IPS-15b (cell line): ENCODE measurements at regions not wholly inside any gene's neighbourhood (a gene's known extent, or its start where the extent isn't known, plus 50 kb on each side); places are given as distances from the start of the nearest gene placed in this dataset.

Experiments
- H3K27me3 ChIP-seq: one replicate; pipeline ENCODE4 v1.6.1; 2013; ENCODE audit warnings: low read length; ENCODE audit not compliant: control insufficient read depth, insufficient read depth
- H3K36me3 ChIP-seq: one replicate; pipeline ENCODE4 v1.6.1; 2013; ENCODE audit warnings: low read length; ENCODE audit not compliant: control insufficient read depth, insufficient read depth
- H3K4me1 ChIP-seq: one replicate; pipeline ENCODE4 v1.6.1; 2013; ENCODE audit warnings: mild to moderate bottlenecking, low read length; ENCODE audit not compliant: control insufficient read depth, insufficient read depth
- H3K4me3 ChIP-seq: one replicate; pipeline ENCODE4 v1.5.1; 2013; ENCODE audit warnings: low read depth, low read length
- H3K9ac ChIP-seq: one replicate; pipeline ENCODE4 v1.6.1; 2013; ENCODE audit warnings: low read depth, mild to moderate bottlenecking, low read length
- H3K9me3 ChIP-seq: one replicate; pipeline ENCODE4 v1.6.1; 2013; ENCODE audit warnings: mild to moderate bottlenecking, low read length; ENCODE audit not compliant: control insufficient read depth, insufficient read depth

DNA sequence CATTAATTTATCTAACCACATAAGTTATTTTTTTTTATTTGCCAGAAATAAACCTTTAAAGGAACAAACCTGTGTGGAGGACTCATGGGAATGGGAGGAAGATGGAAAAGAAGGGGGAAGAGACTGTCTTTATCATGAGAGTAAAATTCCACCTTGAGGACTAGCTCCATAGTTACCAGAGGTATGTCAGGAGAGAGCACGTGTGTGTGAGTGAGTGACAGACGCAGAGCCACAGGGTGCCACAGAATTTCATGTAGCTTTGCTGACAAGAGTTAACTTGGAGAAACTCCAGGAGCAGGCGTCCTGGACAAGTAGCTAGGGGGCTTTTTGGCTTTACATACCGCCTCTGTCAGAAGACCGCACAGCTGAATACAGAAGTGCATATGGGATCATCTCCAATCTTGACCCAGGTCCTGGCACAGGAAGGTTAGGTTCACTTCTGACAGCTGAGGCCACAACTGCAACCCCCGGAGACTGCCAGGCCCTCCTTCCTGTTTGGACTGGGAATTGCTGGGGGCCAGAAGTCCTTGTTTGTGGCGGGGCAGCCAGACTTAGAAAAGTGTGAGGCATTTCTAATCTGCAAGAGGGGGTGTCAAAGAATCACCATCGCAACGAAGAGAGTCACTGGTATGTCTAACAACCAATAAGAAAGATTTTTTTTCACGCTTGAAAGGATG, 197.8 kb upstream of the TPM1 start:
- Histone ChIP-seq H3K4me1 (peaks cover 7% of the 10 kb centered on the region), H3K4me3 (no peak overlapping the region), H3K9ac (no peak overlapping the region), H3K36me3 (no peaks in the 10 kb centered on the region), H3K9me3 (no peaks in the 10 kb centered on the region), H3K27me3 (no peaks in the 10 kb centered on the region)

DNA sequence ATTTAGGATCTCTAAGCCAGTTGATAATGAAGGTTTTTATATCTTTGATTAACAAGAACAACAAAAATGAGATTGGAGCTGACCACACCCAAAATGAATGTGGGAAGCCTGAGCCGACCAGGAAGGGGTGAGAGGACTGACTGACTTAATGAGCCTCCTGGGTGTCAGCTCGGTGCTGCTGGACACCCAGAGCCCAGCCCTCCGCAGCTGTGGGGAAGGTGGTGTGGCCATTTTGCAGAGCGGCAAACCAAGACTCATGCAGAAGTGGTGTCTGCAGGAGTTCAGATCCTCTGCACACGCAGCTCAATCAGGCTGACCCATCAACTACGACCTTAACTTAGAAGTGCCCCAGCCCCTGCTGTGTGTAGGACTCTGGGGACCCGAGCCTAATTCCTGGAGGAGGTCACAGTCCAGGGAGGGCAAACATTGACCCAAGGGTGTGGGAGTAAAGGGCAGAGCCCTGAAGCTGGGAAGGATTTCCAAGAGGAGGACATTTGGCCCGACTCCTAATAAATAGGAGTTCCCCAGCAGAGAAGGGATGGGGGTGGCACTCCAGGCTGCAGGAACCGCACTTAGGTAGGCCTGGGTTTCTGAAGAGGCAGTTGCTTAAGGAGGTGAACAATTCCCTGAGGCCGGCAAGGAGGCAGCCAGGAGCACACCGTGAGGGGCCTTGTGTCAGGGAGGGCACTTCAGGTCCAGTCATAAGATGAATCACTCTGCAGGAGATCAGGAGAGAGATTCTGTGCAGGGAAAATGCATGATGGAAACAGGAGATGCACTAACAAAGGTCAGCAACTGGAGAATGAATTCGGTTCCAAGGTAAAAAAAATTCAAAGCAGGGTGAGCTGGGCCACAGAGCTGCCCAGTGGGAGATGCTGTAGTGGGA, 197.1 kb upstream of the TPM1 start:
- Histone ChIP-seq H3K27me3 (no peaks in the 10 kb centered on the region), H3K4me1 (peaks cover 12% of the 10 kb centered on the region), H3K36me3 (no peaks in the 10 kb centered on the region), H3K9me3 (no peaks in the 10 kb centered on the region), H3K9ac (no peak overlapping the region), H3K4me3 (no peak overlapping the region)

DNA sequence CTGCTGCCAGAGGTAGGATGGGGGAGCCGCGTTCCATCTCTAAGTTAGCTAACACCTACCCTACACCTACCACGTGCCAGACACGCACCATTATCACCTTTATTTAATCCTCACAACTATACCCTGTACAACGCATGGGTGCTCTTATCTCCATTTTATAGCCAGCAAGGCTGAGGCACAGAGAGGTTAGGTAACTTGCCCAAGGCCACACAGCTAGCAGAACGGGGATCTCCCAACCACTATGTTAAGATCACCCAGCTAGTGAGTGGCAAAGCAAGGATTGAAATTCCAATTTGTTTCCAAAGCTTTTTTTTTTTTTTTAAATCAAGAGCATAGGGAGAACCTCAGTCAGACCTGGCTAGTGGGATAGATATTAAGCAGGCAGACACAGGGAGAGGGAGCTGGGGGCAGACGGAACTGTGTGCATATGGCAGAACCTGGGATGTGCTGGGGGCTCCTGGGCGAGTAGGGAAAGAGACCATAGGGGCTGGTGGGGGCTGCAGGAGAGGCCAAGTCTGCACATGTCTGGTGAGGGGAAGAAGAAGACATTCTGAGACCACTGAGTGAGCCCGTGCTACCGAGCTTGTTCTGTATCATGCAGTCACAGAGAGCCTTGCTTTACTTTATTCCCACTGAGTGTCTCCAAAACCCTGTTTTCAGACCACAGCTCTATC, 196.3 kb upstream of the TPM1 start:
- no peak overlapping the region for H3K4me3 ChIP-seq
- no peaks in the 10 kb centered on the region for H3K27me3 ChIP-seq
- no peaks in the 10 kb centered on the region for H3K36me3 ChIP-seq
- H3K9ac ChIP-seq: no peak overlapping the region
- peaks cover 18% of the 10 kb centered on the region for H3K4me1 ChIP-seq
- no peaks in the 10 kb centered on the region for H3K9me3 ChIP-seq

DNA sequence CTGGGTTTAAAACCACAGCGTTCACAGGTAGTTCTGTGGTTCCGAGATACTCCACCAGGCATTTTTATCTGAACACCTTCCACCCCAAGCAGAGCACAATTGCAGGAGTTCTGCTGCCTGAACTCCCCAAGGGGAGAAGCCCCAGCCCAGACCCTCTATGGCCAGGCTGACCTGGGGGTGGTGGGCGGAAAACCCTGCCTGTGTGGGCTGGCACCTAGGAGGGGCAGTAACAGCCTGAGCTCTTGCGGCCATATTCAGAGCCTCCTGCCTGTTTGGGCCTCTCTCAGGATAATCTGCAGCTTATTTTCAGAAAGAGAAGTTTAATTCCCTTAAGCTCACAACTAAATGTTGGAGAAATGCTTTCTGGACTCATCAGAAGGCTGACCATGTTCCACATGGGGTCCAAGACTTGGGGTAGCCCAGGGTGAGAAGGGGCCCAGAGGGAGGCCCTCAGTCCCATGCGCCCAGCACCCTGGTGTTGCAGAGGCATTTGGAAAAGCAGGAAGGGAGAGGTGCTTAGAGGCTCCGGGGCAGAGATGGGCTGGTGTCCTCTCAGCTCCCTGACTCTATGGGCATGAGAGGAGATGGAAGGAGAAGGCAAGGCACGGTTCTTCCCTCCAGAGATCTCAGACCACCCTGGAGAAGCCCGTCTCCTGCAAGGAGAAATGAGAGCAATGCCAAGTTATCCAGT, 195.6 kb upstream of the TPM1 start:
- H3K27me3 ChIP-seq: no peaks in the 10 kb centered on the region
- peaks cover 18% of the 10 kb centered on the region for H3K4me1 ChIP-seq
- H3K36me3 ChIP-seq: no peaks in the 10 kb centered on the region
- no peak overlapping the region for H3K9ac ChIP-seq
- H3K9me3 ChIP-seq: no peaks in the 10 kb centered on the region
- H3K4me3 ChIP-seq: no peak overlapping the region

DNA sequence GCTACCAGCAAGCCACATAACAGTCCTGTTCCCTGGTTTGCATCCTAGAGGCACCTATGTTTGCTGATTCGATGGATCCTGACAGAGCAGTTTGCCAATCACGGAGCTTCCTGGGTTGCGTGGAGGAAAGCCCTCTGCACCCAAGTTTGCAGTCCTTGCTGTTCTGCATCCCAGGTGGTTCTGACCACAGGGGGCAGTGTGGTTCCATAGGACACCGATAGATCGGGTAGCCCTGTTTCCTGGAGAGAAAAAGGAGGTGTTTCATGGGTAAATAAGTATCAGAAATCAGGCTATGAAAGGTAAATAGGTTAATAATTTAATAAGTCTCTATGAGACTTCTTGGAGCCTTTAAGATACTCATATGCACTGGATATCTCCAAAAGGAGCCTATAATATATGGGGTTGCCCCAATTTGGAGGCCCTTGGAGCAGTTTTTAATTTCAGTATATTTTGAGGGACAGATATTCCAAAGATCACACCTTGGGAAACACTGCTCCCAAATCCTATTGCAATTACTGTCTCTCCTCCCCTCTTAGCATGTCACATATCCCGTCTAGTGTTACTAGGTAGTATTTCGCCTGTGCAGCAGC, 194.6 kb upstream of the TPM1 start:
- peaks cover 18% of the 10 kb centered on the region for H3K4me1 ChIP-seq
- H3K4me3 ChIP-seq: no peak overlapping the region
- no peaks in the 10 kb centered on the region for H3K36me3 ChIP-seq
- H3K9ac ChIP-seq: no peak overlapping the region
- no peaks in the 10 kb centered on the region for H3K27me3 ChIP-seq
- no peaks in the 10 kb centered on the region for H3K9me3 ChIP-seq

DNA sequence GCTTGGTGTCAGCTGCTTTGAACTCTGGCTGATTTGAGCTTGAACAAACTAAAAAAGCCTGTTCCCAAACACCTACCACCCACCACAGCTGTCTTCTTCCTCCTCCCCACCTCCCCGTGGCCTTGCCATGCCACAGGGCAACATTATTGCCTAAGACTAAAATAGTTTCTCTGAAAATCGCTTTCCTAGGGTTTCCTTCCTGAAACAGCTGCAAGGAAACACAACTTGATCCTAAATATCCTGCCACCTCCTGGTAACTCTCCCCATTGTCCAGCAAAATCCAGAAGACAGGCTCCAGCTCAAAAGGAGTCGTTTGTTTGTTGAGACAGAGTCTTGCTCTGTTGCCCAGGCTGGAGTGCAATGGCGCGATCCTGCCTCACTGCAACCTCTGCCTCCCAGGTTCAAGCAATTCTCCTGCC, 193.9 kb upstream of the TPM1 start:
- no peak overlapping the region for H3K4me3 ChIP-seq
- no peaks in the 10 kb centered on the region for H3K27me3 ChIP-seq
- peaks cover 20% of the 10 kb centered on the region for H3K4me1 ChIP-seq
- H3K36me3 ChIP-seq: no peaks in the 10 kb centered on the region
- H3K9ac ChIP-seq: no peak overlapping the region
- no peaks in the 10 kb centered on the region for H3K9me3 ChIP-seq

DNA sequence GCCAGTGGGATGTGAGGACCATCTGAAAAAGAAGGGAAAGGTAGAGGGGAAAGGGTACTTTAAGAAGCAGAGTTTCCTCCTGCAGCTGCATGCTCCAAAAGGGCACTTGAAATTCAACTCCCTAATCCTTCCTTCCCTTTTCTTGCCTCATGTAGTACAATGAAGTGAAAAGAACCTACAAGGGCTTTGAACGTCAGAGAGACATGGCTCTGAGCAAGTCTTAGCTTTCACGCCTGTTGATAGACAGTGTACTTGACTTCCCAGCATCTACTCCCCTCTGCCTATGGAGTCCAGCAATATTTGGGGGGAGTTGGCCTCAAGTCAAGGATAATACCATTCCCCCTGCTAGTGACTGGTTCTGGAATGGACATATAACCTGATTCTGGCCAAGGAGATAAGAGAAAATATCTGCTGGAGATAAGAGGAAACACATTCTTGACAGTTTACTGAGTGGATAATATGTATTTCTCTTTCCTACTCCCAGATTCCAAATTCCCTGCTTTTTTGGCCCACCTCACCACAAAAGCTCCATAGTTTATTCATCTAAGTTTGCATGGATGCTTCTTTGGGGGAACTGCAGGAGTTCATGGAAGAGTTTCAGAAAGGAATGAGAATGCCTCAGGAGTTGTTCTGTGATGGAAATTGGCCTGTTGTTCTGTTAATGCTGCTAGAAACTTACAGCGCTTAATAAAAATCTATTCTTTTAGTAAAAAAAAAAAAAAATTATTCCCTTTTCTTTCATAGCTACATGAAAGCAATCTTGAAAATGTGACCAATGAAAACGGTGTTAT, 193.0 kb upstream of the TPM1 start:
- Histone ChIP-seq H3K36me3 (no peaks in the 10 kb centered on the region), H3K9me3 (no peaks in the 10 kb centered on the region), H3K4me1 (peaks cover 20% of the 10 kb centered on the region), H3K9ac (no peak overlapping the region), H3K27me3 (no peaks in the 10 kb centered on the region), H3K4me3 (no peak overlapping the region)

DNA sequence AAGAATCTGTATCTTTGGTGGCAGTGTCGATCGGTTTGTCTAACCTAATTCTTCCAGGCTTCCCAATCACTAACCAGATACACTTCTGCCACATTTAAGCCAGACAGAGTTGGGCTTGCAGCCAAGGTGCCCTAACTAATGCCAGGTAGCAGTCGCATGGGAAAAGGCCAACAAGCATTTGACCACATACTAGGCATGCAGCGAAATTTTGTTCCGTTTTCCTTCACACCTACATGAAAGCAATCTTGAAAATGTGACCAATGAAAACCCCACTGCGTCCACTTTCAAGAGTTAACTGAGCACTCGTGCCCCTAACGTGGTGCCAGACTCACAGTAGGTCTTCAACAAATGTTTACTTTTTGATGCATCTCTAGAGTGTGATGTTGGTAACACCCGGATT, 192.2 kb upstream of the TPM1 start:
- no peaks in the 10 kb centered on the region for H3K27me3 ChIP-seq
- H3K9me3 ChIP-seq: no peaks in the 10 kb centered on the region
- no peak overlapping the region for H3K9ac ChIP-seq
- H3K4me1 ChIP-seq: peaks cover 20% of the 10 kb centered on the region
- H3K36me3 ChIP-seq: no peaks in the 10 kb centered on the region
- no peak overlapping the region for H3K4me3 ChIP-seq

DNA sequence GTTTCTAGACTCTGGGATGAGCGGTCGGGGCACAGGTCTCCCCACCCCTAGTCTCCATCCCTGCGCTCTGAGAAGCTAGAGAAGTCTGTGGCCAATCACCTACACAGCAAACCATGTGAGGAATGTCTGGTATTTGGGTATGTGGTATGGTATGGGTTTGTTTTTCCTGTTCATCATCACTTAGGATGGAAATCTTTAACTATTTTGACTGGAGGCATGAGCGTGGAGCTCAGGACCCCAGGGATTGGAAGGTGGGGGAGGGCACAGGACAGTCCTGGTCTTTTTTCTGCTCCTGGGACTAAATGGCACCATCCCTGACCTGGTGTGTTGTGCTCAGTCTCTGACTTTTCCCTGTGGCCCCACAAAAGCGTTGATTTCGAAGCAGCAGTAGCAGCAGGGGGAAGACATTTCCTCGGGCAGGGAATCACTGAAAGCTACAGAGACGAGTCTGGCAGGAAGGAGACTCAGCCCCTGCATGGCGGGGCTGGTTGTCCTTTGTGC, 191.7 kb upstream of the TPM1 start:
- peaks cover 20% of the 10 kb centered on the region for H3K4me1 ChIP-seq
- peak overlapping the region; percentile 9 for H3K9ac ChIP-seq
- no peaks in the 10 kb centered on the region for H3K27me3 ChIP-seq
- H3K4me3 ChIP-seq: no peak overlapping the region
- H3K9me3 ChIP-seq: no peaks in the 10 kb centered on the region
- H3K36me3 ChIP-seq: no peaks in the 10 kb centered on the region

DNA sequence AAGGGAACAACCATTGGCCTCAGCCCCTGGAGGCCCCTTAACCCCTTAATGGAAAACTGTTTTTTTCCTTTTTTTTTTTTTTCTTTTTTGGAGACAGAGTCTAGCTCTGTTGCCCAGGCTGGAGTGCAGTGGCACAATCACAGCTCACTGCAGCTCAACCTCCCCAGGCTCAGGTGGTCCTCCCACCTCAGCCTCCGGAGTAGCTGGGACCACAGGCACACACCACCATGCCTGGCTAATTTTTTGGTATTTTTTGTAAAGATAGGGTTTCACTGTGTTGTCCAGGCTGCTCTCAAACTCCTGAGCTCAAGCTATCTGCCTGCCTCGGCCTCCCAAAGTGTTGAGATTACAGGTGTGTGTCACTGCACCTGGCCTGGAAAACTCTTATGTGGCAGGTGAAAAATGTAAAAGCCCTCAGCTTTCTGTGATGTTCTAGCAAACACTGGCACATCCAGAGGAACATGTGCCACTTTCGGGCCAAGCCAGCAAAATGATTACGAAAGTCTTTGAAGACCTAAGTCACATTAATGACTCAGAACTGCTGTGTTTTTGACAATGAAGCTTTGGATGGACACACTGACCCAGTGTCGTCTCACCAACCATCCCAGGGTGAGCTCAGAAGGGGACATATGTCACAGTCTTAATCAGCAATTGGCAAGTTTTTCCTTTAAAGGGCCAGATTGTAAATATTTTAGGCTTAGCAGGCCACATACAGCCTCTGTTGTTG, 189.3 kb upstream of the TPM1 start:
- H3K9me3 ChIP-seq: no peaks in the 10 kb centered on the region
- H3K36me3 ChIP-seq: no peaks in the 10 kb centered on the region
- H3K9ac ChIP-seq: no peak overlapping the region
- peaks cover 20% of the 10 kb centered on the region for H3K4me1 ChIP-seq
- no peak overlapping the region for H3K4me3 ChIP-seq
- no peaks in the 10 kb centered on the region for H3K27me3 ChIP-seq
